CD4-positive, alpha-beta T cell treated with Interleukin-21 for 1 hour (primary cell): ENCODE measurements at regions not wholly inside any gene's neighbourhood (a gene's known extent, or its start where the extent isn't known, plus 50 kb on each side); places are given as distances from the start of the nearest gene placed in this dataset.
"Not testable (repeated sequence)": the region's sequence is repeated elsewhere in the genome, so short reads cannot be mapped to it uniquely, and the experiment has no call there.

Experiments
- DNase-seq: peaks from one replicate; pipeline ENCODE4 v3.0.0-alpha.2; 2020

DNA sequence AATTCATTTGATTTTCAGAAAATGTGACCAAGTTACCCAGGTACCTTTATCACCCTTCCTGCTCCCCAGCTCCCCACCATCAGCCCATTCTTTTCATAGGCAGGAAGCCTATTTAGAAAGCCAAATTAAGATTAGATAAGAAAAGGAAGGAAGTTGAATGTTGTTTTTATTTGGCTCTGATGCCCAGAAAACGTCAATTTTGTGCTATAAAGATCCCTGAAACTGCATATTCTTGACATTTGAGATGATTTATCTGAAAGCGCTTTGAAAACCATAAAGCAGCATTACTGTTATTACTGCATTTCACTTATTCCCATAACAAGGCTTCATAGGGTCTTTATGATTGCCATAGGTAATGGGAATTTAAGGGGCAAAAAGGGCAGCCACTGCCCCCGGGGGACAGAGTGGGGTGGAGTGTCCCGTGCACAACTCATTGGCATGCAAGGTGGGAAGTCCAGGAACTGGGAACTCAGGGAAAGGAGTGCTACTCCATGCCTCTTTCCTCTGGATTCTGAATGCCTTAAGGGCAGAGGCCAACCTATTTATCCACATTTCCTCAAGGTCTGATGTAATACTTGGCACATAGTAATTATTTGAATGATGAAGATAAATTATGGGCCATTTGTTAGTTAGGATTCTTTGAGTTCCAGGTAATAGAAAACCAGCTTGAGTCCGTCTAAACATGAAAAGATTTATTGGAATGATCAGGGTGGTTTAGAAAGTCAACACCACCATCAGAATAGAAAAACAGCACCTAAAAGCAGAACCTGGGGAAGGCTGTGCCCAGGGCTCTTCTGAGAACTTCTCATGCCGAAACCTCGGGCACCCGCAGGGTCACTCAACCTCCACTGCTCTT lies 100.6 kb upstream of the ELMO1 start:
- no peak for DNase-seq

DNA sequence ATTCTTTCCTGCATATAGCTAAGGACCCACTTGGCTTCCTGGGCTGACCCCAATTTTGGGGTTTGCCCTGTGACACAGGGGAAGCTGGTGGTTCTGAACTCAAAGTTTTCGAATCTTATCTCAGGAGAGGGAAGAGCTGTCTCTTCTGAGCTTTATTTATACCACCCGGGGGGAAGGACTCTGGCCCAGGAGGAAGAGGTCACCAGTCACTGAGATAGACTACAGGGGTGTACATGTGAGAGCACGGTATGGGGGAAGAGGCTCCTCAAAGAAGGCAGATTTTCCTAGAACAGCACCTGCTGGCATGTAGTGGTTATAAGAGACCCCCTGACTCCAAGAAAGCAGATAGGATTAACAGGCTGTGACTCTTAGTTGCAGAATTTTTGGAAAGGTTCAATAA lies 101.8 kb upstream of the ELMO1 start:
- no peak for DNase-seq

DNA sequence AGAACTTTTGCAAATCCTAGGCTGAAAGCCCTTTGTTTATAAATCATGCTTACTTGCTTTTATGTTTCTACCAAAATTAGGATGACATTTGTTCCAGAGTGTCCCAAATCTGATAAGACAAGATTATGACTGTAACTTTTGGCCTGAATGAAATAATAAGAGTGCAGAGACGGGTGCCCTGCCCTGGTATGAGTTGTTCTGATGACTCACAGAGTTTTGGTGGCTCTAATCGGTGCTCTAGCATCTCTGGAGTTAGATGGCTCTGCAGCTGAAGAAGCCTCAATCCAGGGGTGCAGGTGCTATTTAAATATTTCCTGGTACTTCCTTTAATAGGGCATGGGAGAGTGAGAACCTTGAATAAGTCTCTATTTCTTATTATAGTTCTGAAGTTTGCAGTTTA lies 102.2 kb upstream of the ELMO1 start:
- DNase-seq = no peak

DNA sequence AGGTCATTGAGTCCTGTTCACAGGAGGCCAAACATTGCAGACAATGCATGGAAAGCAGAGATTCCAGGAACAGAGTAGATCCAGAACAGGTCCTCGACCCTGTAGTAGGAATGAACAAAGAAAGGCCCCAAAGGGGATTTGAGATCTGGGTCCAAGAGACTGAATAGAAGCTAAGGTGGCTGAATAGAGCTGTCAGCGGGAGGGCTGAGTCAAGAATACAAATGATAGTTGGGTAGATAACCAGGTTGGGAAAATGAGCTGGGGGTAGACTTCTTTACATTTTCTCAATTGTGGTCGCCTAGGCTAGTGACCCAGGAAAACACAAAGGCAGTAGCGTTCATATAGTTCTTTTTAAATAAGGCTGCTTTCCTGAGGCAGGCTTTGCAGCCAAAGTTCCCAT lies 103.4 kb upstream of the ELMO1 start:
- DNase-seq = no peak

DNA sequence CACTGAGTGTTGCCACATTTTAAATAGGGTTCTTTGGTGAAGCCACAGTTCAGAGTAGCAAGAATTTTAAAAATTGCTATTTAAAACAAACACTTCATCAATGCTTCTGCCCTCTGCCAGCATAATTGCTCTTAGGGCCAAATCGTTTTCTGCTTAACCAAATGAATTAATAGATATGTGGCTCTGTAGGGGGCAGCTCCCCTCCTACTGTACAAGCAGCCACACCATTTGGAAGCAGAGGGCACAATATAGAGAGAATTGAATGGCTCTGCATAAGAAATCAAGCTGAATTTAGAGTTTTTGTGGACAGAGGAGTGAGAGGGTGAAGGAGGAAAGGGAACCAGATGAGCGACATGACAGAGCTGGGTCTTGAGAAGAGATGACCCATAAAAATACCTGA lies 103.8 kb upstream of the ELMO1 start:
- not testable (repeated sequence) for DNase-seq

DNA sequence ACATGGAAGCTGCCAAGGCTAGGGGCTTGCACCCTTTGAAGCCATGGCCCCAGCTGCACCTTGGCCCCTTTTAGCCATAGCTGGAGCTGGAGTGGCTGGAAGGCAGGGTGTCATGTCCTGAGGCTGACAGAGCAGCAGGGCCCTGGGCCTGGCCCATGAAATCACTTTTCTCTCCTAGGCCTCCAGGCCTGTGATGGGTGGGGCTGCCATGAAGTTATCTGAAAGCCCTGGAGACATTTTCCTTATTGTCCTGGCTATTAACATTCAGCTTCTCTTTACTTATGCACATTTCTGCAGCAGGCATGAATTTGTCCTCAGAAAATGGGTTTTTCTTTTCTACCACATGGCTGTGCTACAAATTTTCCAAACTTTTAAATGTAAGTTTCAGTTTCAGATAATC lies 106.9 kb upstream of the ELMO1 start:
- no peak for DNase-seq

DNA sequence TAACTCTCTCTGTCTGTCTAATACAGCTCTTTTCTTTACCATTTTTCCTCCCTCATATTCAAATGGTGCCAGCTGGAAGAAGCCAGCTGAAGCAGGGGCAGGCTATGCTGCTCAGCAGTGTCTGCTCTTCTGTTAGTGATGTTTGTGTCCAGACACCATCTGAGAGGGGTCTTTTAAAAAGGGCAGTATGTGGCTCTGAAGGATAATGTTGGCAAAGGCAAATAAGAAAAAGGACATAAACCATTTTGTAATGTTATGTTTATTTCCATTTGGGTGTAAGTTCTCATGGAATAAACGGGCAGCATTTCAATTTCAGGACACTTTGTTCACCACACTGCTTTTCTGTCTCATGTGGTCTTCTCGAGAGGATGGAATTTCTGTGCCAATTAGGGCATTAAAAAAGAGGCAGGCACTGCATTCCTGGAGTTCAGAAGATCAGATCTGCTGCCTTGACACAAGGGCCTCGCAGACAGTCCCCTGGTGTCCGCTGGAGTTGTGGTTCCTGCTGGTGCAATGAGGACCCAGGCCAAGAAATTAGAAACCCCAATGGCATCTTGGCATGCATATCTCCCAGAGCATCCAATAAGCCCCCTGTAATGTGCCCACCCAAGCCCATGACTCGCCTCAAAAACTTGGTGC lies 109.0 kb upstream of the ELMO1 start:
- no peak for DNase-seq

DNA sequence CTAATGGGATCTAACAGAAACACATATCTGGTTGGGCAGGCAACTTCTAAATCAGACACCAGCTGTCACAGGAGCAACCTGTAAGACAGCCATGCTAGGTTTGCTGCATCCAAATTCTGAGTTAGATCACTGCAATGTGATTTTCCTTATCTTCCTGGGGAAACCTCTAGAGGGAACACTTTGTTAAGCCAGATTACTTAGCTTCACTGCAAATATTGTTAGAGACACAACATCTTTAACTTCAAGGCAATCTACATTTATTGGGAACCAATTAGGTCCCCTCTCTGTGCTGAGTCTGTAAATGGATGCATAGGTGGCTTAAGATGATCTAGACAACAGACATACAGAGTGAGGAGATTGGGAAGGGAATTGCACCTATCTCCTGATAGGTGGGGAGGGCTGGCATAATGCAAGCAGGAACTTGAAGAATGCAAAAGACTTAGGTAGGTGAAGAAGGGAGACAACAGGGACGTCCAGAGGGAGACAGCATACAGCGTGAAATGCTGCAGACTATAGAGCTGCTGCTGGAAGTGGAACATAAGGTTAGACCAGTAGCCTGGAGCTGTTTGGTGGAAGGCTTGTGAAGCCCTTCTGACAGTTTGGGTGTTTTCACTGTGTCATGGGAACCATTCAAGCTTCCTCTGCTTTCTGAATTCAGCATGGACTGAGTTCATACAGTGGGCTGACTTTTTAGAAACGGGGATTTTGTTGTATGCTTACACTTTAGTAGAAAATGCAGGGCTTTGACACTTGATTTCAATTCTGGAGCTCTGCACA lies 109.8 kb upstream of the ELMO1 start:
- DNase-seq = no peak

DNA sequence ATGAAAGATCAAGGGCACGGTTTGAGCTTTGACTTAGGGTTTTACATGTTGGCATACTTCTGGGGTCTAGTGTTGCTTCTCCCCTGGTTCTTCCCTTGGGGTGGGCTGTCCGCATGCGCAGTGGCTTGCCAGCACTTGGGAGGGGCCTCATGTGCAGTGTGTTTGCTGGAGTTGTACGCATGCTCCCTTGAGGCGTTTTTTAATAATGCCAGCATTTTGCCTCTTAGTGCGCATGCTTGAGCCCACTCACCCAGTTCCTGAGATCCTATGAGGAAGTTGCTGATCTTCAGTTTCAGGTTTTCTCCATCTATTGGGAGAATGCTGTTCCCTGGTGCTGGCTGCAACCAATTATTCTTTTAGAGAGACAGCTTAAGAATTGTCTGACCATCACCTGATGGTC lies 113.4 kb upstream of the GPR141 start:
- DNase-seq = no peak

DNA sequence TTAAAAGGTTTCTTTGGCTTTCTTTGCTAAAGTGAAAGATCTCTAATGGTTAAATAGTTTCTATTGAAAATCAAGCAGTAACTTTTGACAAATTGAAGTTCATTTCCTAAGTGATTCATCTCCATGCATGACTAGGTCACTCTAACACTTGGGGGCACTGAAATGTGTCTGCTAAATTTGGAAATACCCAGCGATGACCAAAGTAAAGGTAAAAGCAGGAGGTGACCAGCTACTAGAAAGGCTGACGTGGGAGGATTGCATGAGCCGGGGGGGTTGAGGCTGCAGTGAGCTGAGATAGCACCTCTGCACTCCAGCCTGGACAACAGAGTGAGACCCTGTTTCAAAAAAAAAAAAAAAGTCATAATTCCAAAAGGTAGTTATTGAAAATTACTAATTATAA lies 111.8 kb upstream of the GPR141 start:
- no peak for DNase-seq

DNA sequence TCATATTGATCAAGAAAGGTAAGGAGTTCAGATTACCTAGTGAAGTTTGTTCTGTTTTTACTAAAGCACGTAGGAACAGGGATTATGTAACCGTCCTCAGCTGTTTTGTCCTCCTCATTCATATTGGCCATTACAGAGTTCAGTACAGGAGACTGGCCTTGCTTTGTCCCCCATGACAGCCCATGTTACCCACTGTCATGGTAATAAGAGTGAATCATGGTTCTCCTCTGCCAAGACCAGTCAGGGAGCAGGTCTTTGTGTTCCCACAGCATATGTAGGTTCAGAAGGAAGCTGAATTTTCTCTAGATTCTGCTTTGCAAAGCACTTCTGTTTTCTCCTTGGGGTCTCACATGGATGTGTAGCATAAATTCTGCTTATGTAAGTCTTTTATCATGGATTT lies 106.2 kb upstream of the GPR141 start:
- no peak for DNase-seq

DNA sequence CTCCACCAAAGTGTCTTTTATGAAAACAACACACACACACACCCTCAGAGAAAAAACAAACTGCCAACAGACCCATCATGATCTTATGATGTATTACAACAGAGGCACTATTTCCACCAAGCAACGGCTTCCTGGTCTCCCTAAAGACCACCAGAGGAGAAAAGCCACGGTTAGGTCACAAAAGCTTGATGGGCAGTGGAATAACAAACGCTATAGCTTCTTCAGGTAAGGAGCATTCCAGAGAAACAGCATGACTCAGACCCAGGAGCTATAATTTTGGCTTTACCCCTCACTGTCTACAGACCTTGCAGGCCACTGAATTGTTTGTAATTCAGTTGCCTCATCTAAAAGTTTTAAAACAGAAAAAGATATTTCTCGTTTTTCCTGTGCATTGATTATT lies 105.7 kb upstream of the GPR141 start:
- DNase-seq = no peak

DNA sequence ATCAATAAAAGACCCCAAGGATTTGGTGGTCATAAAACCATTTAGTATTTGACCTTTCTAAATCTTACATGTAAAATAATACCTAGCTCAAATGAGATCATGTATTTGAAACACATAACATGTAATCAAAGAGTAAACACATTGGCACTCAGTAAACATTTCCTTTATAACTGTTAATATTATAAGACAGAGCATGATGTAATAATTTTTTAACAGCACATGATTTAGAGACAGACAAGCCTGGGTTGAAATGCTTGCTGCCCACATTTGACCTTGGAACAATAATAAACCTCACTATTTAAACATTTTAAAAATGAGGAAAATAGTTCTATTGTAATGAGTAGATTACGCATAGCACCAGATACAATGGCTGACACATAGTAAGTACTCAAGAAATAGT lies 105.2 kb upstream of the GPR141 start:
- DNase-seq = no peak

DNA sequence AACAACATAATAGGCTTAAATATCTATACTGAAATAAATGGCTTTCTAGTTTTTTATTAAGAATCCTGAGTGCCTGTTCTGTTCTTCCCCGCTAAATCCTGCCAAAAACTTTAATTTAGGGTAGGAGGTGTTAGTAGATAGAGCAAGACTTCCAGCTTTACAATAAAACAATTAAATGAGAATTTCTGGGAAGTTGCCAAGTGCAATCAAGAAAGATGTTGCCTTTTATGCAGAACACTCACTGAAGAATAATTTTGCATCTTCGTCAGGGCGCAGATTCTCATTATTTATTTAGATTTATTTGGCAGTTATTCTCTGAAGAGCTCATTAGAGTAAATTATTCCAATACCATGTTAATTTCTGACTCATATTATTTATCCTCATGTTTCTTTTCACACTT lies 103.2 kb upstream of the GPR141 start:
- no peak for DNase-seq

DNA sequence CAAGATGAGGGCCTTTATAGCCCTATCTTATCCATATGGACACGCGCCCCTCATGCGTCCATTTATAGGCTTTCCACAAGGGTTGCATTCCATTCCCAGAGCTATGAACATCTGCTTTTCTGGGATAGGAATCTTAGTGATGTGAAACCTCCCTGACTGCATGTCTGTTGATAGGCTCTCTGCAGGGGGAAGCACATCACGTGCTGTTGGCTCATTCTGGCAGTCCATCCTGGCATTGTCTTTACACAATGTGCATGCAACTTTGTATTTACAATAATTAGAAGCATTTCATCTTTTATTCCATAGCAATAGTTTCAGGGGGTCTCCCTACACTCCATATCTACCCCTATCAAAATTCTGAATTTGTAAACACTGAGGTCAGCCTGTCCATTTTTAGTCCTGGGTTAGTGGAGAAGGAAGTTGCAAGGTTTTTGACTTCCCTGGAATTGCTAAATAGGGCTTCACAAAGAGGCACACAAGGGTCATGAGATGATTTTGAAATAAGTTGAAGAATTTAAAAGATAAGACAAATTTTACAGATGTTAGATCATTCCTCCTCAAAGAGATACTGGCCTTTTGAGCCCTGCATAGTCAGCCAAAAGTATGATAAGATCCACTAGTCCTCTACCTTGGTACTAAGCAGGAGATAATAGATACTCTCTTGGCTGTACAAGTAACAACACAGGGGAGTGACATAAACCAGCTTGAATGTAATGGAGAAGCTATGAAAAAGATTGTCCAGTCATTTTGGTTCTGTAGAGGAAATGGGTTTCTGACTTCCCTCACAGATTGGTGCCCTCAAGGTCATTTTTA lies 98.7 kb upstream of the GPR141 start:
- DNase-seq = not testable (repeated sequence)

DNA sequence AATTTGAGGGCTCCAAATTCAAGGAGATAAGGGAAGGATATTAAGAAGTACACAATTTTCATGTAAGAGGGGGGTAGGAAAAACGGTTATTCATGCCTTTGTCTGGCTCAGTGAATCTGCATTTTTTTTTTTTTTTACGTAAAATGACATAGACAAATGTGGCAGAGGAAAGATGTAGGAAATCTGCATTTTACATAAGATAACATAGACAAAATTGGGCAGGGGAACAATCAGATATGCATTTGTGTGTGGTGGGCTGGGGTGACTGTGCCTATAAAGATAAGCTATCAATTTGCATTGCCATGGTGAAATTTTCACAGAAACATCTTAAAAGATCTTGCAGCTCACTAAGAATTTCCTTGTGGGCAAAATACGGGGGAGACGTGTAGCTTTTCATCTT lies 92.7 kb upstream of the GPR141 start:
- DNase-seq = no peak

DNA sequence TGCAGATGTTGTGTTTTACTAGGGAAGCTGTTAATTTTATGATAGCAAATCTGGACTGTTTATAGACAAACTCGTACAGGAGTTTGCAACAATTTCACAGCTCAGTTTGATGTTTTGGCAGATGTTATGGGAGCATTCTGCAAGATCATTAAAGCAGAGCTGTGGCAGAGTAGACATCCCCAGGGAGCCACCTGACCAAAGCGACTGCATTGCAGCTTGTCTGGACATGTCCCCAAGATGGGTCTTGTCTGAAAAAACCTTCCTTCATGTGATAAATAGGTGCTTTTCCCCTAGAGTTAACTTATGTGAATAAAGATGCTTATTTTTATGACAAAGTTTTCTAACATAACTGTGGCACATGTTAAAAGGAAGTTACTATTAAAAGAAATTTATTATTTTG lies 91.2 kb upstream of the GPR141 start:
- DNase-seq = no peak

DNA sequence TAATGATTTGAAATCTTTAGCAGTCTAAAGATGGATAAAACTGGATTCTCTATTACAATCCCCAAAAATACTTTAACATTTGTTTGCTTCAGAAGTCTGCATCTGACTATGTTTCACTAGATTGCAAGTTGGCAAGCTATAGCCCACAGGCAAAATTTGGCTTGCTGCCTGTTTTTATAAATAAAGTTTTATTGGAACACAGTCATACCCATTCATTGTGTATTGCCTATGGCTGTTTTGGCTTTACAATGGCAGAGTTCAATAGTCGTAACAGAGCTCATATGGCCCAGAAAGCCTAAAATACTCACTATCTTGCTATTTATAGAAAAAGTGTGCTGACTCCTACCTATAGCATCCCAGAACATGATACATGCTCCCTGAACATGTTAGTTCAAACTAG lies 89.0 kb upstream of the GPR141 start:
- no peak for DNase-seq

DNA sequence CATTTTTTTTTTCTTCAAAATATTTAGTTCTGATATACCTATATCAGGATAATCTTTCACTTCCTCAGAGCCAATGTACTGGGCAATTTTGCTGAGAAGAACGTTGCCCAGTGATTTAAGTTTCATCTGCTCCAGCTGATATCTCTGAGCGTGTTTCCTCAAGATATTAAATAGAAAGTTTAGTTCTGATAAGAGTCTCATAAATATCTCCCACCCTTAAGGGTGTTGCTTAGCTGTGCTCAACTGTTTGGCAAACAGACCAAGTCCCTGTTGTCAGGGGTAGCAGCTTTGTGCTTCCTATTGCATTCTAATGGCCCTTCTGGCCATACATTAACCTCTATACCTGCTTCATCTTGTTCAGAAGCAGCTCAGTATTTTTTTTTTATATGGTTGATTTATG lies 84.7 kb upstream of the GPR141 start:
- DNase-seq = no peak

DNA sequence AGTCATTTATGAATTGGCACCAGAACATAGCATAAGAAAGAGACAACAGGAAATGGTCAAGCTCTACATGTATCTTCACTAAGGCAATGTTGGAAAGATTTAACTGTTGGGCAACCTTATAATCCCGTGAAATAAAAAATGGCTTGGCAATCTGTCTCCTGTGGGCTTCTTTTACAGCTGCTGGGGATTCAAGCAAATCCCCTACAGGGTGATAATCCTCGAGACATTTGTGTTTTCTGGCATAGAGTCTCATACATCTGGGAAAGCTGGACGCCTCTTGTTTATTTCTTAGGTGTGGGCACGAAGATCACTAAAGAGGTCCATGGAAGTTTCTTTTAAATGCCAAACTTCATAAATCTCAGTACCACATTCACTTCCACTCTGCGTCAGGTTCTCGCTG lies 82.2 kb upstream of the GPR141 start:
- DNase-seq = no peak

DNA sequence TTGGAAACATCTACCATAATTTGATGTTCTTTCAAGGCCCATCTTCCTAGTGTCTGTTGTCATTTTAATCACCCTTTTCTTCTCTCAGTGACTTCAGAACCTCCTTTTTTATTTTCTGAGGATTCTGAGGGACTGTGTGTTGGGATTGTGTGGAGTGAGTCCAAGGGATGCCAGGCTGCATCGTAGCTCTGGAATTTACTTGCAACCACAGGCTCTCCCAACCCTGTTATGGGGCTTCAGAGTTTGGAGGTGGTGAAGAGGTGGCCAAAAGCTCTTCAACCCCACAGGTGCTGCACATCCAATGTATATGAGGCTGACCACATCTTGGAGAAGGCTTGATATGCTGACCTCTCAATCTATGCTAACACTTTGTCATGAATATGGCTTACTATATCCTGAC lies 79.5 kb upstream of the GPR141 start:
- no peak for DNase-seq

DNA sequence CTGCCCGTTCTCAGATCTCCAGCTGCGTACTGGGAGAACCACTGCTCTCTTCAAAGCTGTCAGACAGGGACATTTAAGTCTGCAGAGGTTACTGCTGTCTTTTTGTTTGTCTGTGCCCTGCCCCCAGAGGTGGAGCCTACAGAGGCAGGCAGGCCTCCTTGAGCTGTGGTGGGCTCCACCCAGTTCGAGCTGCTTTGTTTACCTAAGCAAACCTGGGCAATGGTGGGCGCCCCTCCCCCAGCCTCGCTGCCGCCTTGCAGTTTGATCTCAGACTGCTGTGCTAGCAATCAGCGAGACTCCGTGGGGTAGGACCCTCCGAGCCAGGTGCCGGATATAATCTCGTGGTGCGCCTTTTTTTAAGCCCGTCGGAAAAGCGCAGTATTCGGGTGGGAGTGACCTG lies 66.2 kb upstream of the GPR141 start:
- DNase-seq = not testable (repeated sequence)

DNA sequence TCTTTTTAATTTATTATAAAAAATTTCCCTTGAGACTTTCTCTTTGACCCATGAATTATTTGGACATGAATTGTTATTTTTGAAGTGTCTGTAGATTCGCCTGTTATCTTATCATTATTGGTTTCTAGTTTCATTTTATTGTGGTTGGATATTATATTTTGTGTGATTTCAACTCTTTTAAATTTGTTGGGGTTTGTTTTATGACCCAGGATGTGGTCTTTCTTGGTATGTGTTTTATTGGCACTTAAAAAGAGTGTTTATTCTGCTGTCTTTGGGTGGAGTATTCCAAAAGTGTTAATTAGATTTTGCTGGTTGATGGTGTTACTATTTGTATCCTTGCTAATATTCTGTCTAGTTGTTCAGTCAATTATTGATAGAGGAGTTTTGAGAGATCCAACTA lies 50.5 kb upstream of the GPR141 start:
- peak; percentile 10 for DNase-seq
